ENCODE measurements at regions not wholly inside any gene's neighbourhood (a gene's known extent, or its start where the extent isn't known, plus 50 kb on each side); places are given as distances from the start of the nearest gene placed in this dataset.

- in situ Hi-C loops (cut with MboI; ENCODE audit: low sequenced_read_pairs), result no loop called here
These were observed 137.6 kb downstream of the COPRS start for GRCh38 chr17:31721291-31722025.

GRCh38 chr17:31717251-31717650 lies 141.8 kb downstream of the COPRS start:
- in situ Hi-C loops (cut with MboI; ENCODE audit: low sequenced_read_pairs), result loop anchor here (10.0 kb wide), 1 partner anchor 58 kb away; no protein-coding TSS in a partner anchor

GRCh38 chr17:31715446-31715845 lies 143.6 kb downstream of the COPRS start:
- in situ Hi-C loops (cut with MboI; ENCODE audit: low sequenced_read_pairs), result loop anchor here (10.0 kb wide), 1 partner anchor 59 kb away; no protein-coding TSS in a partner anchor

- in situ Hi-C loops (cut with MboI; ENCODE audit: low sequenced_read_pairs), result no loop called here
These were observed 154.6 kb downstream of the COPRS start for GRCh38 chr17:31704483-31704882.

GRCh38 chr17:31702041-31702440 lies 157.0 kb downstream of the COPRS start:
- in situ Hi-C loops (cut with MboI; ENCODE audit: low sequenced_read_pairs), result no loop called here

GRCh38 chr17:31700973-31701372 lies 158.1 kb downstream of the COPRS start:
- in situ Hi-C loops (cut with MboI; ENCODE audit: low sequenced_read_pairs), result no loop called here

GRCh38 chr17:31699886-31700285 lies 159.2 kb downstream of the COPRS start:
- in situ Hi-C loops (cut with MboI; ENCODE audit: low sequenced_read_pairs), result no loop called here

- in situ Hi-C loops (cut with MboI; ENCODE audit: low sequenced_read_pairs), result no loop called here
These were observed 159.8 kb downstream of the COPRS start for GRCh38 chr17:31699281-31699680.

GRCh38 chr17:31698751-31699150 lies 160.3 kb downstream of the COPRS start:
- in situ Hi-C loops (cut with MboI; ENCODE audit: low sequenced_read_pairs), result no loop called here

- in situ Hi-C loops (cut with MboI; ENCODE audit: low sequenced_read_pairs), result no loop called here
These were observed 161.2 kb downstream of the COPRS start for GRCh38 chr17:31697838-31698237.

GRCh38 chr17:31696703-31697325 lies 162.2 kb downstream of the COPRS start:
- in situ Hi-C loops (cut with MboI; ENCODE audit: low sequenced_read_pairs), result no loop called here

- in situ Hi-C loops (cut with MboI; ENCODE audit: low sequenced_read_pairs), result no loop called here
These were observed 162.9 kb downstream of the COPRS start for GRCh38 chr17:31696184-31696602.

GRCh38 chr17:31695456-31696090 lies 163.5 kb downstream of the COPRS start:
- in situ Hi-C loops (cut with MboI; ENCODE audit: low sequenced_read_pairs), result no loop called here

GRCh38 chr17:31693433-31694220 lies 165.4 kb downstream of the COPRS start:
- in situ Hi-C loops (cut with MboI; ENCODE audit: low sequenced_read_pairs), result no loop called here

GRCh38 chr17:31692632-31693031 lies 166.4 kb downstream of the COPRS start:
- in situ Hi-C loops (cut with MboI; ENCODE audit: low sequenced_read_pairs), result no loop called here

- in situ Hi-C loops (cut with MboI; ENCODE audit: low sequenced_read_pairs), result no loop called here
These were observed 167.0 kb downstream of the COPRS start for GRCh38 chr17:31692027-31692426.

- in situ Hi-C loops (cut with MboI; ENCODE audit: low sequenced_read_pairs), result no loop called here
These were observed 167.7 kb downstream of the COPRS start for GRCh38 chr17:31691251-31691905.

- in situ Hi-C loops (cut with MboI; ENCODE audit: low sequenced_read_pairs), result no loop called here
These were observed 168.9 kb downstream of the COPRS start for GRCh38 chr17:31690151-31690551.

- in situ Hi-C loops (cut with MboI; ENCODE audit: low sequenced_read_pairs), result no loop called here
These were observed 170.3 kb downstream of the COPRS start for GRCh38 chr17:31688701-31689100.

- in situ Hi-C loops (cut with MboI; ENCODE audit: low sequenced_read_pairs), result no loop called here
These were observed 171.4 kb downstream of the COPRS start for GRCh38 chr17:31687505-31688126.
